ENCODE measurements at regions not wholly inside any gene's neighbourhood (a gene's known extent, or its start where the extent isn't known, plus 50 kb on each side); places are given as distances from the start of the nearest gene placed in this dataset.

- TF ChIP-seq, protein P1, sequence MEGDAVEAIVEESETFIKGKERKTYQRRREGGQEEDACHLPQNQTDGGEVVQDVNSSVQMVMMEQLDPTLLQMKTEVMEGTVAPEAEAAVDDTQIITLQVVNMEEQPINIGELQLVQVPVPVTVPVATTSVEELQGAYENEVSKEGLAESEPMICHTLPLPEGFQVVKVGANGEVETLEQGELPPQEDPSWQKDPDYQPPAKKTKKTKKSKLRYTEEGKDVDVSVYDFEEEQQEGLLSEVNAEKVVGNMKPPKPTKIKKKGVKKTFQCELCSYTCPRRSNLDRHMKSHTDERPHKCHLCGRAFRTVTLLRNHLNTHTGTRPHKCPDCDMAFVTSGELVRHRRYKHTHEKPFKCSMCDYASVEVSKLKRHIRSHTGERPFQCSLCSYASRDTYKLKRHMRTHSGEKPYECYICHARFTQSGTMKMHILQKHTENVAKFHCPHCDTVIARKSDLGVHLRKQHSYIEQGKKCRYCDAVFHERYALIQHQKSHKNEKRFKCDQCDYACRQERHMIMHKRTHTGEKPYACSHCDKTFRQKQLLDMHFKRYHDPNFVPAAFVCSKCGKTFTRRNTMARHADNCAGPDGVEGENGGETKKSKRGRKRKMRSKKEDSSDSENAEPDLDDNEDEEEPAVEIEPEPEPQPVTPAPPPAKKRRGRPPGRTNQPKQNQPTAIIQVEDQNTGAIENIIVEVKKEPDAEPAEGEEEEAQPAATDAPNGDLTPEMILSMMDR (IDR thresholded peaks at IDR 0.05; ENCODE audit: control extremely low read depth in 1 of 3, insufficient read depth in 1 of 3, low read depth in 1 of 3, low read length in 3 of 3) = no peak
- no peak for TF ChIP-seq RBBP5 (IDR thresholded peaks at IDR 0.05; ENCODE audit: borderline replicate concordance, low read depth, low read length)
- no peak for TF ChIP-seq RFX5 (IDR thresholded peaks at IDR 0.05; ENCODE audit: borderline replicate concordance, low read depth, low read length)
These were observed 88.2 kb downstream of the LRATD1 start (continued) for GRCh38 chr2:14720739-14721138.
